ENCODE measurements at regions not wholly inside any gene's neighbourhood (a gene's known extent, or its start where the extent isn't known, plus 50 kb on each side); places are given as distances from the start of the nearest gene placed in this dataset.
"Not testable (repeated sequence)": the region's sequence is repeated elsewhere in the genome, so short reads cannot be mapped to it uniquely, and the experiment has no call there.

DNA sequence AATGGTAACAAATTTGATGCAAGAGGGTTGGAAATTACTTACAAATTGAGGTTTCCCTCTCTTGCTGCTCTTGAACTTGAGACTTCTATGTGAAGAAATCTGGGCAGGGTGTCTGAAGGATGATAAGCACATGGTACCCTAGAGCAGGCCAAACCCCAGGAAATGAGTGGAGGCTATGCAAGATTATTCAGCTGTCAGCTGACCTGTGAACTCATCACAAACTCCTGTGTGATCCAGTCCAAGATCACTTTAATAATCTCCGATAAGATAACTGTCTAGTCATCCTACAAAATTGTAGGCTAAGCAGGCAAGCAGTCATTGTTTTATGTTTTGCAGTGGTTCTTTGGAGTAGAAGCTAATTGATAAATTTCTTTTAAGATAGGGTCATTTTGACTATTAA lies 213.1 kb downstream of the BTBD3 start:
- no peak for DNase-seq

DNA sequence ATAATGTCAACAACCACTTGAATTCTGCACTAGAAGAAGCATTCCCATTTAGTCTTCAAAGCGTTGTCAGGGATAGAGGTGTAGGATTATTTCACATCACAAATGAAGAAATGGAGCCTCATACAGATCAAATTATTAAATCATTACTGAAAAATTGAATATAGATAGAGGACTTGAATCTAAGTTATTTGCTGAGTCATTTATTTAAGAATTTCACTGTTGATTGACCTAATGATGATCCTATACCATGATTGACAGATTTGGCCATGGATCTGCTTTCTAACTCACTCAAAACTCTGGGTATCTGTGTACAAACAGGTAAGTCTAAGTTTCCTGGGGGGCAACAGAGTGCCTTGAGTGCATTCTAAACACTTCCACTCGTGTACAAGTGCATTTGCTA lies 215.9 kb downstream of the BTBD3 start:
- DNase-seq: no peak

DNA sequence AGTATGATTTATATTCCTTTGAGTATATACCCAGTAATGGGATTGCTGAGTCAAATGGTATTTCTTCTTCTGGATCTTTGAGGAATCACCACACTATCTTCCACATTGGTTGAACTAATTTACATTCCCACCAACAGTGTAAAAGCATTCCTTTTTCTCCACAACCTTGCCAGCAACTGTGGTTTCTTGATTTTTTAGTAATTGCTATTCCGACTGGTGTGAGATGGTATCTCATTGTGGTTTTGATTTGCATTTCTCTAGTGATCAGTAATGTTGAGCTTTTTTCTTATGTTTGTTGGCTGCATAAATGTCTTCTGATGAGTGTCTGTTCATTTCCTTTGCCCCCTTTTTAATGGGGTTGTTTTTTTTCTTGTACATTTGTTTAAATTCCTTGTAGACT lies 228.3 kb downstream of the BTBD3 start:
- not testable (repeated sequence) for DNase-seq

DNA sequence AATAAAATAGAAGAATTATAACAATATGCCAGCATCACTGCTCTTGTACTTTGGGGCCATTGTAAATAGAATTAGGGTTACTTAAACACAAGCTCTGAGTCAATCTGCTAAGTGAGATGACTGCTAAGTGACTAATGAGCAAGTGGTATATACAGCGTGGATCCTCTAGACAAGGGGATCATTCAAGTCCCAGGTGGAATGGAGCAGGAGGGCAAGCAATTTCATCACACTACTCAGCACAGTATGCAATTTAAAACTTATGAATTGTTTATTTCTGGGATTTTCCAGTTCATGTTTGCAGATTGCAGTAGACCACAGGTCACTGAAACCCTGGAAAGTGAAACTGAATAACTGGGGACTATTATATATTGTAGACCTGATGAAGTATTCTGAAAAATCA lies 235.3 kb downstream of the BTBD3 start:
- no peak for DNase-seq

DNA sequence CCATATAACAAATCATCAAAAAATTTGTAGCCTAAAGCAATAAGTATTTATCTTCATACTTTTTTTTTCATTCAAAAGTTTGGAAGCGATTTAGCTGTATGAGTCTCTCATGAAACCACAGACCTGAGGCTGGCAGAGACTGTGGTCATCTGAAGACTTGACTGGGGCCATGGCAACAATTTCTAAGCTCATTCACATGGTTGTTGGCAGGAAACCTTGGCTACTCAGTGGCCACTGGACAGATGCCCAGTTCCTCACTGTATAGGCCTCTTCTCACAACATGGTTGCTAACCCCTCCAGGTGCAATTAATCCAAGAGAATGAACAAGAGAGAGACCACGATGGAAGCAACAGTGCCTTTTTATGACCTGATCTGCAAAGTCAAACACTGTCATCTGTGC lies 235.9 kb downstream of the BTBD3 start:
- DNase-seq: no peak

DNA sequence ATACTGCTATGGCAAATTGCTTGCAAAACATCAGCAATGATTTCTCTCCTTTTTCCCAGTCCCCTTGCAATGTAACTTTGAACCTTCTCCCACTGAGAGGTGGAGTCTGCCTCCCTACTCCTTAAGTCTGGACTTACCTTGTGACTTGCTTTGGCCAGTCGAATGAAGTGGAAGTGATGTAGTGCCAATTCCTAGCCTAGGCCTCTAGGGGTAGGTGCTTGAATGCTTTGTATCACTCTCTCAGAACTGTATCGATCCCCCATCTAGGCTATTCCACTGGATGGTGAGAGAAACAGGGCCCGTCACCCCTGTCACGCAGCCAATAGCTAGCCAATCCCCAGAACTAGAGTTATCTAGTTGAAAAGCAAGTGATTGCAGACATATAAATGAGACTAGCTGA lies 238.6 kb downstream of the BTBD3 start:
- no peak for DNase-seq

DNA sequence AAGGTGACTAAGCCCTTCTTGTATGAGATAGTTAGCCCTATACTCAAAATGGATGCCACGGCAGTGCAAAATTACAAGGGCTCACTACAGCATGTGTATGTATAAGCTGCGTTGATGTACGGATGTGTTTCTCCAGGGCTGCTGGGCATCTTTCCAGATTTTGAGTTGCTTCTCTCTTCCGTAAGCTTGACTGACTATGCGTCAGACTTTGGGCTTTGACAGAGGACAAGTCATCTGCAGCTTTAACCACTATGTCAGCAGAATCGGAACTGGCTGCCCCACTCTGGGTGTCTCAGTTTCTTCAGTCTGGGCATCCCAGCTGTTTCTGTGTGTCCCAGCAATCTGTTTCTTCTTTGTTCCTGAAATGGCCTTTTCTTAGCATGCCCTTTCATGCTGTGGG lies 241.6 kb downstream of the BTBD3 start:
- DNase-seq: no peak

DNA sequence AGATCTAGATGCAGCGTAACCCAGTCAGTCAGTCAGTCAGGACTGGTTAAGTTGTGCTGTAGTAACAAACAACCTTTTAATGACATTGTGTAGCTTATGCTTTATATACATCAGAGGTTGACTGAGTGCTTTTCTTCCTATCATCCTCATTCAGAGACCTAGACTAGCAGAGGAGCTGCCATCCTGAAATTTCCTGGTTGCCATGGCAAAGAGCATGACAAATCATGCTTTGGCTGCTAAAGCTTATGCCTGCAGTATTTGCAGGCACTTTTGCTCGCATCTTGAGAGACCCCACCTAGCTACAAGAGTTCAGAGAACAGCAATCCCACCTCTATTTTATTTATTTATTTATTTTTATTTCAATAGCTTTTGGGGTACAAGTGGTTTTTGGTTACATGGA lies 244.0 kb downstream of the BTBD3 start:
- no peak for DNase-seq

DNA sequence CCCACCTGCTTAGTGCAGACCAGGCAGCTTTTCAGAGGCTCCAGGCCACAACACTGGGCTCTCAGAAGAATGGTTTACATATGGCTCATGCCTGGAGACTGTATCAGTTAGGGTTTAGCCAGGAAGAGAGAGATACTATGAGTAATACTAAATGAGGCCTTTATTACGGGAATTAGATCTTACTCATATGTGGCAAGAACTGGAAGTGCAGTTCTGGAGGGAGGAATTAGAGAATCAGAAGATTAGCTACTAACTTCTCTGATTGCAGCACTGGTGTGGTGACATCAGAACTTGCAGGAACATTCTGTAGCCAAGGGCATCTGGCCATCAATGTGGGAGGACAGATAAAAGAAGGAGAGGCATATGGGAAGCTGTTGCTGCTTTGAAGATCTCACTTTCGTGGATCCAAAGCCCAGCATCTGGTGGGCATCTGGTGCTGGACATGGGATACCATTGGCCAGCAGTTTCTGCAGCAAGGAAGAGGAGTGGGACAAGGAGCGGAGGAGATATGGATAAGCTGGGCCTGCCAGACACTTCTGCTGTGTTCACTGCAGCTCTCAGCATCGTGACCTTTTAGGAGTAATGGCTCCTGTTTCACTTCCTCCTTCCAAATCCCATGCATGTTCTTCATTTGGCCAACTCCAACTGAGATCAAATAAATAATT lies 248.5 kb downstream of the BTBD3 start:
- no peak for DNase-seq

DNA sequence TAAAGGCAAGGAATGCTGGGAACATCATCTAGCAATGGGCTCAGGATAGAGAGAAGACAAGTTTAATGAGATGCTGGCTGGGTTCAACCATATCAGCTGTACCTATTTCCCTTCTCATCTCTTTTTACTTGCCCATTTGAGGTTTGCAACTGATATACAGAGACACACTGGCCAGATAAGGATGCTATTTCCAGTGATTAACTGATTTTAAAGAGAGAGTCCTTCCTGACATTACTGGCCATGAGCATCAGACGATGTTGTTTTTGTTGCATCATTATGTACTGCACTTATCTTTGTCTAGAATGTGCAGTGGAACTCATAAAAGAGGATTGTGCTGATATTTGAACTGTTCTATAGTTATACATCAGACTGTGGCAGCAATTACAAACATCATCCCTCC lies 252.7 kb downstream of the BTBD3 start:
- DNase-seq: no peak

DNA sequence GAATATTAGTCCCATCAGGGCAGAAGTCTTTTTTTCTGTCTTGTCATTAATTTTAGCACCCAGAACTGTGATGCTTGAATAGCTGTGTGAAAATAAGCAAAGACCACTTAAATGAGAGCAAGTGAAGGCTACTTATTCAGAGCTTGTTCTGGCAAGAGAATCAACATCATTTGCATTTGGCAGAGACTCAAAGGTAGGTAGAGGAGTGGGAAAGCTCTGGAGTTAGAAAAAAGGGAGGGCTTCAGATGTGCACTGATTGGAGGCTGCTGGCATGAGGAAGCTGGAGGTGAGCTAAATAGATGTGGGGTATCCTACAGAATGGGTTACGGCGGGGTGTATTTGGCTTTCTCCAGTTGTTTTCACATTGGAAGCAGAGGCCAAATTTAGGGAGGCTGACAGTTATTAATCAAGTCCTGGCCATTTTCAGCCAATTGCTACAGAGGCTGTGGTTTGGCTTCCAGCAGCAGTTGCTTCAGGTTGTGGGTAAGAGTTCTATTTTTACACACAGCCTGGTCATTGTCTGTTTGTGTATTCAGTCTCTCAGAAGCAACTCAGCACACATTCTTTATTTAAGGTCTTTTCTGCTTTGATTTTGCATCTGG lies 254.3 kb downstream of the BTBD3 start:
- no peak for DNase-seq

DNA sequence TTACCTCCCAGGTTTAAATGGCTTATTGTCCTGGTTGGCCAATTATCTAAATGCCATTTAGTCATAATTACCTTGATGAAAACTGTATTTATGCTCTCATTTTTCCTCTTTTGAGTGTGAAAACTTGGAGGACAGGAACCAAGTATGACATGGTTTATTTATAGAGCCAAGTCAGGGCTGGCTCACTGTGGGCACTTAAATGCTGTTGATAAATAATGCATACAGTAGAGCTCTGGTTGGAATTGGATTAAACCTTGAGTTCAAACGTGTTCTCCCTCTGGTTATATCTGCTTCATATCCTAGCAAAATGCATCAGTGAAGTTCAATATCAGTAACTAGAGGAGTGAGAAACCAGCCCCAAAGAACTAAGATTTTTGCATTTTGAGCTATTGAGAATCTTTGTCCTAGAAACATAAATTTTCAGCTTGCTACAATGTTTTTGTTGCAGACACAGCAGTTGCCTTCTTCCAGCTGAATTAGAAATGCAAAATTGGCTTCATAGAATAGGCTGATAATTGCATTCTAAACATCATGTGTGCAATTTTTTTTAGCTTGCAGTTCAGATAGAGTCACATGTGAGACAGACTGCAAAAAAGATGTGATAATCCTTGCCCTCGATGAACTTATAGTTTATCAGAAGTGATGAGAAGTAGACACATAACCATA lies 255.8 kb downstream of the BTBD3 start:
- peak; percentile 31 for DNase-seq

DNA sequence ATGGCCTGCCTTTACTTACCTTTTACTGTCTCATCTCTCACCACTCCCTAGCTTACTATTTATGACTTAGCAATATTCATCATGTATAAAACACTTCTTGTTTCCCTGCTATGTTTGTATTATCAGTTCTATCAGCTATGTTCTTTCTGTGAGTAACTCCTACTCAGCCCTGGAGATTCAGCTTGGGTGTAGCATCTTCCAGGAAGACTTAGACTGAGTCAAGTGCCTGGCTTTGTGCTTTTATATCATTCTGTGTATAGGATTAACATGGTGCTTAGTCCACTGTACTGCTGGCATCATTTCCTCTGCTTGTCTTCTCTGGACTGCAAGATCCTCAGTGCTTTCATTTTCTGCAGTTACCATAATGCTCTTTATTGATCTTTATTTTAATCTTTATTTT lies 257.8 kb downstream of the BTBD3 start:
- DNase-seq: no peak

DNA sequence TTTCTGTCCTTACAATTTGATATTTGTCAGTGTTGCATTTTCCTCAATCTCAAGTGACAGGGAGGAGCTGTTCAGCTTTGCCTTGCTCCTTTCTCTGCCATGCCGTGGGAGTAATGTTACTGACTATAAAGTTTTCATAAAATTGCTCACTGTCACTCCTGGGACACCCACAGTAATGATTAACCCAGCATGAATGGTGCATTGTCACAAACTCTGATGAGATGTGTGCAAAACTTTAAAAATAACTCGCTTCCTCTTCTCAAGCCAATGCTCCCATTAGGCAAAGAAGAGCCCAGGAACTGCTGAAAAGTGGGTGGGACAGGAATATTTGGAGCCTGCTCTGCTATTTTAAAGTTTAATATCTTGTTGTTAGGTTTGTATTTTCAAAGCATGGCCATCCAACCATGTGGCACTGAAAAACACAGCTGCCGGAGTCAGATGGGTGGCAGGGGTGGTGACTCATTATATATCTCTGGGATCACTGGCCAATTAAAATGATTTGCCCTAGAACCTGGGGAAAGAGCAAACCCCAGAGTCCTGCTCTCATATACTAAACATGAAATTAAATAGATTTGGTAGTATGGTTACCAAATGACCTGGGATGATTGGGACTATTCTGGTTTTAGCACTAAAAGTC lies 260.1 kb downstream of the BTBD3 start:
- DNase-seq: no peak

DNA sequence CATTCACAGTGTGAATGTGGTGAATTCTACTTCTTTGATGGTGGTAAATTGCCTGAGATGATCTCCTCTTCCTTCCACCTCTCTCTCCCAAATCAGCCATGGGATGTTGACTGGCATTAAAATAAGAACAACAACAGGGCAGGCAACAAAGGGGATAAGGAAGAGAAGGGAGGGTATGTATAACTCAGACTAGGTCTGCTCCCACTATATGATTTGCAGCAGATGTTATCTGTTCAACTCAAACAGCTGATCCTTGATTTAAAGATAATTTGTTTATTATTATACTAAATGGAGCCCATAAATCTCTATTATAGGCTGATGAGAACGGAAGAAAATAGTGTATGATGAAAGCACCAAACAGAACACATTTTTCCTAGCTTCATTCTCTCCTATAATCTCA lies 262.0 kb downstream of the BTBD3 start:
- DNase-seq: no peak

DNA sequence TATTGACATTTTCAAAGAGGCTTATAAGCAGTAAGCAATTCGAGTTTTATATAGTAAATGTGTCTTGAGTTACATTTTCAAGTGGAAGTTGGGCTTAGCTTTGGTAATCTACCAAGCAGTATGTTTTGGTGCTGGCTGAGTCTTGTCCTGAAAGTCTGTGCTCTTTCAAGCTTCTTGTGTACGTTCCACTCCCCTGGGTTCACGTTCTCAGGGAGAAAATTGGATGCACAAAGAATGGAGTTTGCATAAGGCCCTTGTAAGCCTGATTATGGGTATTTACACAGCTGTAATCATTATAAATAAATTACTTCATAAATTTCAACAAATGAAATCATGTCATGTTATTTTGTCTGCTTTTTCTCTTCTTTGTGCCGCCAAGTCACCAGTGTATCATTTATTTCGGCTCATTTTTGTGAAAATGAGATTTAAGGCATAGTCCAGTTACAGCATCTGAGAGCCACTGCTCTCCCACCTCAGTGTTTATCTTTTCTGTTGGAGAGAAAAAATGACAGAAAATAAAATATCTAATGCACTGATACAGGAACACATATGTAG lies 262.5 kb downstream of the BTBD3 start:
- DNase-seq: no peak

DNA sequence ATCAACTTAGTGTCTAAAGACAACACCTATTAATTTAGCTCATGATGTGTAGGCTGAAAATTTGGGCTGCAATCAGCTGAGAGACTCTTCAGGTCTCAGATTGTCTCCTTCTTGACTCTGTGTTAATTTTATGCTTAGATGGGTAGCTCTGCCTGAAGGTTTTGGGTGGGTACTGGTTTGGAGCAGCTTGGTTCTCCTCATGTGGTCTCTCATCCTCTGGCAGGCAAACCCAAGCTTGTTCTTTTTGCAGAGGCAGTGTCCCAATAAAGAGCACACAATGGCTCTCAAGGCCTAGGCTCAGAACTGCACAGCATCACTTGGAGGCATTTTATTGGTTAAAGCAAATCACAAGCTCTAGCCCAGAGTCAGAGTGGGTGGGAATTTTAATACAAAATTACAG lies 280.6 kb downstream of the BTBD3 start:
- DNase-seq: no peak

DNA sequence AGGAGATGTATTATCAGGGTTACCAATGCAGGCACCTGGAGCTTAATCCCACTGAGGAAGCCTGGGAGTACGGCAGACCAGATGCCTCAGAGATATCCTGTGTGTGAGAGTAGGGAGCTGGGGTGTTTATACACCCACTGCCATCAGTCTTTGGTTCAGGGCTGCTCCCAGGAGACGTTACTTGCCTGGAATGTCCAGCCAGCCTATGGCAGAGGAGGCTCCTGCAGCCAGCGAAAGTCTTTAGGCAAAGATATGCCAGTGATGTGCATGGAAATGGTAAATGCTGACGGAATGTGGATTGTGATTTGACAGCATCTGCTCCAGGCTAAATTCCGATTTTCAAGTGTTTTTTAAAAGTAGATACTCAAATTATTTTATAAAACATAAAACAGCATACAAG lies 282.0 kb downstream of the BTBD3 start:
- DNase-seq: no peak

DNA sequence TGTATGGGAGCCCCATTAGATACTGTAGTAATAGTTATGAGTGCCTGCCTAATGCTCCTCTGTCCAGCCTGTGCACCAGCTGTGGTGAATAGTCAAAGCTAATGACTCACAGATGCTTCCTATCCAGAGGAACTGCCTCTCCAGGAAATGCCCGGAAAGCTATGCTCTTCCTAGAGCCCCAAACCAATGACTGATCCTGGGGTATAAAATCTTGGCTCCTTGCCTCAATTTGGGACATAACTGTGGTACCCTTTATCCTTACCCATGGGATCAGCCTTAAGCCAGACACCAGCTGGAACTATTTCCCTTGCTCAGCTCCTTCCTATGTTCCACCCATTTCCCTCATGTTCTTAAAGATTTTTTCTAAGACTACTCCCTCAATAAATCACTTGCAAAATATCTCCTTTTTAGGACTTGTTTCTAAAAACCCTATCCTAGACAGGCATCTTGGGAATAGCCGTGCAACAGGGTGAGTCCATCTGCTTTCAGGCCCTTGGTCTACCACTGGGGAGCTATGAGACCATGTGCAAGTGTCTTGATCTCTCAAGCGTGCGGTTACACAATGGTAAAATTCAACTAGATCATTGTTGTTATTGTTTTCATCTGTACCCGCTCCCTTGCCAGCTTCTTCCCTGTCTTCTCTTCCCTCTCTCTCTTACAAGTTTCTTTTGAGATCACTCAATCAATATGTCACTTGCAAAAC lies 283.7 kb downstream of the BTBD3 start:
- no peak for DNase-seq

DNA sequence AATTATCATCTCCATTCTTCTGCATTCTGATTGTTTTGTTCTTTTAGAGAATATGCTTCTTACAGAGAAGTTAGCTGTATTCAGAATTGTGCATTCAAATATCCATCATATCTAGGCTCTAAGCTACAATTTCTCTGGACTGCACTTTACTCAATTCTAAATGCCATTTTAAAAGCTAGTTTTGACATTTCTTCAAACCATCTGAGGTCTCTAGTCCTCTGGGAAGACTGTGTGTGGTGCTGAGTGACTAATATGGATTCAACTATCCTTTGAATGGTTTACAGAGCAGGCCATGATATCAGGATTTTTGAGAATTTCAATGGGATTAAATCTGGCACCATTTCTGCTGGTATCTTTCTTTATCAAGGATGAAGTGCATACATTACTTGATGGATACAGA lies 285.7 kb downstream of the BTBD3 start:
- no peak for DNase-seq

DNA sequence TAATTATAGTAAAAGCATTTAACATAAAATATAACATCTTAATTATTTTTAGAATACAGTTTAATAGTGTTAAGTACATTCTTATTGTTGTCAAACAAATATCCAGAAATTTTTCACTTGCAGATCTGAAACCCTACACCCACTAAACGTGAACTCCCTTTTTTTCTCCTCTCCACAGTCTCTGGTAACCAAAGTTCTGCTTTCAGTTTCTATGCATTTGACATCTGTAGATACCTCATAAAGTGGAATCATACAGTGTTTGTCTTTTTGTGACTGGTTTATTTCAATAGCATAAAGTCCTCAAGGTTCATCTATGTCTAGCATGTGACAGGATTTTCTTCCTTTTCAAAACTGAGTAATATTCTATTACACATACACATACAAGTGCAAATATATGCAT lies 286.3 kb downstream of the BTBD3 start:
- no peak for DNase-seq

DNA sequence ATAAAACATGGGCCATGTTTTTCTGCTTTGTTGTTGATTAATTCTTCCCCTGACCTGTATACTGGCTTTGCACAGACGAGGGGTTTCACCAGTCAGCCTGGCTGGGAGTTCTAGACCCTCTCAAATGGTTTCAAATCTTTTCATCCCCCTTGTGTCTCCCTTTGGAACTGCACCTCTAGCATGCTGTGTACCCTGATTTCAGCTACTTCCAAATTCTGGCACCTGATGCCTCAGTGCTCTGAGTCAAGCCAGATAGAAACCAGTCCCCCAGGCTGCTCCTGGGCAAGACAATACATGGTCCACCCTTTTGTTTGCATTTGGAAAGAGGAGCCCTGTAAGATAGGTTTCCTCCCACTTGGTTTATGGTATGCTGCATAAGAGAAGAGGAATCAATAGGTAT lies 290.2 kb downstream of the BTBD3 start:
- no peak for DNase-seq

DNA sequence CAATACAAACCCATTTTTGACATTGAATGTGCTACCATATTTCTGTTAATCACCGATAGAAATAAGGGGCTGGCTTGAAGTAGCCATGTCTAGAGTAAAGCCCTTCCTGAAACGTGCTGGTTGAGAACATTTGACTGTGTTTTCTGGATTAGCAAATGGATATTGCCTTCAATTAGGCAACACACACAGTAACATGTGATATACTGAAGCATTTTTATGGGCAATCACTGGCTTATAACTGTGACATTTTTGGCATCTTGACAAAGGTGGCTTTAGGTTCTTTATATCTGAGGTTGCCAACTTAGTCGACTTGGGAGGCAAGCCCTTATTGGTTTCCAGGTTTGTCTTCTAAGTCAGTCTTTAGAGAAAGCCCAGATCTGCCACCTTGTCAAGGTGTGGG lies 292.9 kb downstream of the BTBD3 start:
- DNase-seq: no peak

Measured in retina (tissue), 1 donor.